HG03439 (cell line): ENCODE measurements at regions not wholly inside any gene's neighbourhood (a gene's known extent, or its start where the extent isn't known, plus 50 kb on each side); places are given as distances from the start of the nearest gene placed in this dataset.

Experiments
- ATAC-seq: cut with Tn5 transposase; IDR thresholded peaks from one replicate; pipeline ENCODE4 v1.9.1; 2021; ENCODE audit warnings: mild to moderate bottlenecking, moderate library complexity; ENCODE audit not compliant: unreplicated experiment

DNA sequence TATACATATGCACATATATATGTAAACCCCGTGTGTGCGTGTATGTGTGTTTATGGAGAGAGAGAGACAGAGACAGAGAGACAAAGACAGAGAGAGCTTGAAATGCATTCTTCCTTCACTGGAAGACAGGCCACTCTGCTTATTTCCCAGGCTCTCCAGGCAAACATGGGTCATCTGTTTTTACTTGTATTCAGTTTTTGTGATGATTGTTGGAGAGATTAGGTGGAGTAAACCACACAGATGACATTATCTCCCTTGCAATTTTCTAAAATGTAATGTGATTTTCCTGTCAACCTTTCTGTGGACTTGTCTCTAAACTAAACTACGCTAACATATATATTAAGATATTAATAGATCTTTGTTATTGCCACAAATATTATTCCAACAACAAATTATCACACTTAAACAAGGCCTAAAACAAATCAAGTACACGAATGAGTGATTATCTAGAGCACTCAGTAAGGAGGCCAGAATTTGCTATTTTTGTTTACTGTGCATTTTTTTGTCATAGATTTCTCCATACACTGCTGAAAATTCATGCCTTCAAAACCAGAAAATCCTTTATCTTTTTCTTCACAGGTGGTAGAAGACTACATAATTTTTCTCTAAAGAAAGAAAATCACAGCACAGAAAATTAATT is 251.8 kb upstream of the SLIT2 start:
- no peak for ATAC-seq

DNA sequence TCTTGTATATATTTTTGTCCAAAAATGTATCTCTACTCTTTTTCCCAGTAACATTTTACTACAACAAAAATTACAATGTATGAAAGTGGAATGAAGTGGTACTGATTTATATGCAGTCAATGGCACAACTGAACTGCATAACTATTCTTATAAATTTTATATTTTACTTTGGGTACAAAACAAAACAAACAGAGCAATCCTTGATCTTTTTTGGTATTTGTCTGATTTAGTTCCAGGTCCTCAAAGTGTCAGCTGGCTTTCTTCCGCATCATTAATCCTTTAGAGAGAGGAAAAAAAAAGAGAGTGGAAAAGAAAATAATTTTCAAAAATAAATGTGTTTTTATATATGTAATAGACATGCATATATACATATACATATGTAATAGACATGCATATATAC is 252.4 kb upstream of the SLIT2 start:
- no peak for ATAC-seq

DNA sequence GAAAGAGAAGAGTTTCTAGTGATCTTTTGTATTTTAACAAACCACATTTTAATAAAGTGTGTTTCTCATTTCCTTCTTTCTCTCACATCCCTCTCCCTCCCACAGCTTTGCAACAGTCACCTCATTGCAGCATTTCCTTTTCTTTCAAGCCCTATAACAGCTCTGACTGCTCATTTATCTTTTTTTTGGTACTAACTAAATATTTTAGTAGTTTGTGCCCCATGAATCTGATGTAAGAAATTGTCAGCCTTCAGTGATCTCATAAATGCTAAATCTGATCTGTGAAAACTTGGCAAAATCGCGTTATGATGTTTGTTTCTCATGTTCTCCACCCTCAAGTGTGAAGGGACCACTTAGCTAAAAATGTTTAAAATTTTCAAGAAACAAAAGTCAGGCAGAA is 258.5 kb upstream of the SLIT2 start:
- ATAC-seq, result no peak

DNA sequence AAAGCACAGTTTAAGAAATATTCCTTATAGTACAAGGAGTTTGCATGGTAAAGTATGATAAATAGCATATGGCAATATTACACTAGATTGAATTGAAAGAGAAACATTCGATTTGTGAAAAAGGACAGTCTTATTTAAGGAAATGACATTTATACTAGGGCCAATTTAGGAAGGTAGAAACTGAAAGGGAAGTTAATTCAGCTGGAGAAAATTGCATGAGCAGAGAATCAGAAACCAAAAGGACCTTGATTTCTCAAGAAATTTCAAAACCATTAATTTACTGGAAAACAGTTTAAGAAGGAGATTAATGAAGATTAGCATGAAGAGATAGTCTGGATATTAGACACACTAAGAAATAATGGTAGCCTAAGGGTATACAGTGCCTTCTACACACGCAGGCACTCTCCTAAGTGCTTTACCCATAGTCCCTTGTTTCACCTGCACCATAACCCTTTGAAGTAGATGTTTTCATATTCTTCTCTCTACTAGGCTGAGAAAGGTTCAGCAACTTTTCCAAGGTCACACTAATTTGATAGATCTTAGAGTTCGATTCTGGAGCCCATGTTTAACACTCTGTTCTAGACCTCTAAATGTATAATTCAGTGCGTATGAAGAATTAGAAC is 259.1 kb upstream of the SLIT2 start:
- ATAC-seq, result no peak

DNA sequence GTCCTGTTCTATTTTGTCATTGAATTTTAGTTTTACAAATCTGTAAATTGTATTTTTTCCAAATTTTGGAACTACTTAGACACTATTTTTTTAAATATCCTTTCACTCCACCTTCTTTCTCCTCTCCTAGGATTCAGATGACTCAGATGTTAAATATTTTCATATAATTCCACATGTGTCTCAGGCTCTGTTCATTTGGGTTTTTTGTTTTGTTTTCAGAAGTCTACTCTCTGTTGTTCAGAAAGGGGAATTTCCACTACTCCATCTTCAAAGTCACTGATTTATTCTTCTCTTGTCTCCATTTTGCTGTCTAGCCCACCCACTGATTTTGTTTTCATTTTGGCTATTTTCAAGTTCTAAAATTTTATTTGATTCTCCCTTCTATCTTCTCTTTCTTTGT is 264.0 kb upstream of the SLIT2 start:
- ATAC-seq, result no peak

DNA sequence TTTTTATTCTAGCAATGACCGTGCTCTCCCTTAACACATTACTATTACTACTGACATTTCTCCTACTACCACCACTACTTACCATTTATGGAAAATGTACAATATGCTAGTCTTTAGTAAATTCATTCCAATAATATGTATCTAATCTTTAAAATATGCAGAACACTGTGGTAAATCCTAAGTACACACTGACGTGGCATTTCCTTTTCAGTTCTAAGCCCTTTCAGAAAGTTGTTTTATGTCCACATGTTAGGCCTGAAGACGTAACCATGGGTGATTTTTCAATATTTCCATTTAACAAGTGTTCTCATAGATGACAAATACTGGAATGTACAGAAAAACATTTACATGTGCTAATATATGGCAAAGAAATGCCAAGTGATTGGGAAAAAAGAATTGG is 268.6 kb upstream of the SLIT2 start:
- ATAC-seq, result no peak

DNA sequence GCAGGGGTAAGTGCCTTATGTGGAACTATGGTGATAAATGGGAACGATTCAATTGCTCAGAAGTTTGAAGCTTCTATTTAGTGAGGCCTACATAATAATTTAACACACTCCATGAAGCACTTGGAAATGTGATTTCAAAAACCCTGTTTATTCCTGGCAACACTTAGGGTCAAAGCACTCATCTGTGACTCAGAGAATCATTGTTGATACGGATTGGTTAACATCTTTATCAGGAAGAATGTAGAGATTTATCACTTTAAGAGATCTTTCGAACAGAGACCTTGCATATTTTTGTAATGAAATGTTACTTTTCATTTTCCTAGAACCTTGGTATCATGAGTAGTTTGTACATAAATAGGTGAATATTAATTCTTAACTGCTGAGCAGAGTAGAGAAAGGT is 269.1 kb upstream of the SLIT2 start:
- ATAC-seq, result no peak

DNA sequence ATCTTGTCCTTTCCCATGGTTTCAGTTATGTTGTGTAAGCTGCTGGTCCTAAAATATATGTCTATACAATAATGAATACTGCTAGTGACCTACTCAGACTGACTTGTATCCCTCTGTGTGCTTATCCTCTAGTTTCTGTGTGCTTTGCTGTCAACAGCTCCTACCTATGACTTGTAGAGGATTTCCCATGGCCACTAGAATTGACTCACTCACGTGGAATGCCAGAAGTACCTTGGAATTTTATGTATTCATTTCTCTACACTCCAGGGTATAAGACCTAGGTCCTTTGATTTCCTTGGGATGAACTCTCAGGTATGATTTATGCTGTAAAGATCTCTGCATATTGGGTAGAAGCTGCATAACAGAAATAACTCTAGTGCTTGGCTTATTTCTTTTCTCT is 279.9 kb upstream of the SLIT2 start:
- ATAC-seq, result no peak

DNA sequence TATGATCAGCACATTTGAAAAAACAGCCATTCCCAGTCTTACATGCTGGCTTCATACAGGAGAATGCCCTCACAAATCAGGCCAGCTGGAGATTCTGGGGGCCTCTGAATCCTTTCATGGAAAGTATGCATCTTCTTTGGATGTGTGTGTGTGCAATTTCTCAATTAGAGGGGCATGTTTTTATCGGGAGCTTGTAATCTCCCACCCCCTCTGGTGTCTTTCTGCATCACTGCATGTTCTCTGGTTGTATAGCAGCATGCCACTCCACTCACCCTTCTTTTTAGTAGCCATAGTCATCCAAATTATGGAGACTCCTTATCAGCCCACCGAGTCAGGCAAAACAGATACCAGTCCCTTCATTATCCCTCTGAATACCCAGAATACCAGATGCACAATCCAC is 282.2 kb upstream of the SLIT2 start:
- no peak for ATAC-seq

DNA sequence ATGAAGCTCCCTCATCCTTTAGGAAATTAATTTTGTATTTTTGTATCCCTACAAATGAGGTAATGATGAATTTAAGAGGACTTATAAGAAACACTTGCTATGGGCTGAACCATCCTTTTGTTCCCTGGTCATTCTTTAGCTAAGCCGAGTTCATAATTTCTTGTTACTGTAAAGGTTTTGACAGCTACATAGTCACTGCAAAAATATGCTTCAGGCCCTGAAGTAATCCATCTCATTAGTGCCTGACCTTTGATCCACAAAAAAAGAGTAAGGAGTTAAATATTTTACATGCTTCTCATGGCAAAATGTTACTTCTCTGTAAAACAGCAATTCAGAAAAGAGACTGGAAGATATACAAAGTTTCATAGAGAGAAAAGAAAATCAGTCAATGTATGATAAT is 290.6 kb upstream of the SLIT2 start:
- ATAC-seq, result no peak

DNA sequence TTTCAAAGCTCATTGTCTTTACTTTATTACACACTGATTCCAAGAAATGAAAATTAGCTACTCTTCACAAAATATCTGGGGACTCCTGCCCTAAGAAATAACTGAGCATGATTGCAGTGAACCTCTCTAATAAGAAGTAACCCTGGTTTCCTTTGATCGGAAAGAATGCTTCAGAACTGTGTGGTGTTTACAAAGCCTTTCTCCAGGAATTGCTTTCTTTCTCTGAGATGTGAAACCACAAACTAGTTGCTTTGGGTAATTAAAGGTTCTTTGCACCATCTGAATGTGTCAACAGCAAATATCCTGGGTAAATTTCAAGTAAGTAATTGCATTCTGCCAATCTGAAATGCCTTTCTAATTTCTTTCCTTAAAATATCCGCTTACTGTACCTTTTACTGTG is 292.9 kb upstream of the SLIT2 start:
- no peak for ATAC-seq

DNA sequence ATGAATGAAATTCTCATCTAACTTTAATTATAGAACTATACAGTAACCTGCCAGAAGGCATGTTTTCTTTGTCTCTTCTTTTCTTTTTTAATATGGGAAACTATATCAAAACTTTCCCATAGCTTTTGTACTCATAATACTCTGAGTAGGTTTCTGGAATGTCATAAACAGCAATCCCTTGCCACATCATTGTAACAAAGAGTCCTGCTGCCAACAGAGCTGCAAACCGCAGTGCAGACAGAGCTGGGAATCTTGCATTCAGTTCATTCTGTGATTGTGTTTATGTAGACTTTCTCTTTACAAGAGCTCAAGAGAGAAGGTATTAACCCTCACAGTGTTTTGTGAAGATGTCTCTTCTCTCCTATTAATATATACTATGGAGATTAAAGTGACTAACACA is 304.4 kb upstream of the SLIT2 start:
- no peak for ATAC-seq

DNA sequence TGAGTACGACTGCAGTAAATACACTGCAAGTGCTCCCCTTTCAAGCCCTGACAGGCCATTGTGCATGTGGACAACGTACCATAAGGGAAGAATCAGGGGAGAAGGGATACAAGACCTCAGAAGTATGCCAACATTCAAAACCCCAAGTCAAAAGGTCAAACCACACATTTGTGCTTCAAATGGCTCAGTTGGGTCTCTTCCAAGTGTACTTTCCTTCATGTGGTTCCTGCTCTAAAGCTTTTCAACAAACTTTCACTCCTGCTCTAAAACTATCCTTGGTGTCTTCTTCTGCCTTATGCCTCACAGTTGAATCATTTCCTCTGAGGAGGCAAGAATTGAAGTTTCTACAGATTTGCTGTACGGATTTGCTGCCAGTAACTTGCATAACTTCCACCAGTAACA is 305.7 kb upstream of the SLIT2 start:
- no peak for ATAC-seq

DNA sequence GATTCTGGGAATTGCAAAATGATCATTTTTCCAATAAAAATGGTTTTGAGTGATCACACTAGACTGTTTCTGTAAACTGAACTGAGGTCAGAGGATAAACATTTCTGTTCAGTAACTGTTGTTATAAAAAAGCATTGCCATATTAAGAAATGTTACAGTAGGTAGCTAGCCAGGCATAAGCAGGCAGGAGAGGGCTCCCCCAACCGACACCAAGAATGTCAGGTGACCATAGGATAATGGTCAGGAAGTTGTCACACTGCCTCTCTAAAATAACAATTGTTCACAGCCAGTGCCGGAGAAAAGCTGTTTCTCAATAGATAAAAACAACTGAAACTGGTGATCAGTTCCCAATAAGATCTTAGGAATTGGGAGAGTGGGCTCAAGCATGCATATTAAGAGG is 306.2 kb upstream of the SLIT2 start:
- ATAC-seq, result no peak

DNA sequence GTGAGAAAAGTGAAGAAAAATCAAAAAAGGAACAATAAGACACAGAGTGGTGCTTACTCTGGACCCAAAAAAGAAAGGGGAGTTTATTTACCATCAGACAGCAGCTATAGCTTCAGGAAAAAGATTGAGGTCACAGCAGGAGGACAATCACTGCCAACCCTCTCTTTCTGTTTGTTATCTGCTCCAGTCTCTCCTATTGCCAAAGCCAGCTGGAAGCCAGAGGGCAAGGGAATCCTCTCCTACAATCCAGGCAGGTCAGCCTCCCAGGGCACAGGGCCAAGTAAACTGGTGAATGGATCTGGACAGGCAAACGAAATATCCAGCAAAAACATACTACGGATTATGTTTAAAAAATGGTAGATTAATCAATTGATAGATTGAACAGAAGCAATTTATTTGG is 306.9 kb upstream of the SLIT2 start:
- no peak for ATAC-seq

DNA sequence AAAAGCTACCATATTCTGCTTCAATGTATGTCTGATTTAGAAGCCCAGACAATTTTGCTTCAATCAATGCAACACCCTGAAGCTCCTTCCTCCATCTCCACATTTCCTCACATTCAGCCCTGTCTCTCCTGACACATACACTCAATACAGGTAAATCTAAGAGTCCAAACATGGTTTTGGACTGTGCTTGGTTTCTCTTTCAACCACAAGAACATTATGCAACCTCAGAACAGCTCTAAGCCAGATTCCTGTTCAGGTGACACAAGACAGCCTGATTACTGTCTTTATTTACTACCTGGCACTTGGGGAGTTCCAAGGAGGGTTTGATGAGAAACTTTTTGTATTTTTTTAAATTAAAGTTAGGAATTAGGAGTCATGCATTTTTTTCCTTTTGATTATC is 307.5 kb upstream of the SLIT2 start:
- no peak for ATAC-seq

DNA sequence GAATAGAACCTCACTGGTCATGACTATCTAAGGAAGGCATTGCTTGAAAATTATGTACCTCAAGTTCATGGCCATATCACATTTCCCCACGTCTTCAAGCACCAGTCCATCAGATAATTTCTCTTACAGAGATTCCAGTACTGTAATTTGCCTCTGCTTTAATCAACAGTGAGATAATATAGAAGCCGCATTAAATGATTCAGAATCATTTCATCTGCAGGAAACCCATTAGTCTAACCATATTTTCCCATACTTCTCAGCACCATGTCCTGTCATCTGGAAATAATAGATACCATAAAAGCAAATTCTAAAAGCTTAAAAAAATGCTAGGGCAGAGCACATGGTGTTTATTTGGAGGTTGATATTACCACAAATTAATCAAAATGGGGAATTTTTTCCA is 310.3 kb upstream of the SLIT2 start:
- no peak for ATAC-seq

DNA sequence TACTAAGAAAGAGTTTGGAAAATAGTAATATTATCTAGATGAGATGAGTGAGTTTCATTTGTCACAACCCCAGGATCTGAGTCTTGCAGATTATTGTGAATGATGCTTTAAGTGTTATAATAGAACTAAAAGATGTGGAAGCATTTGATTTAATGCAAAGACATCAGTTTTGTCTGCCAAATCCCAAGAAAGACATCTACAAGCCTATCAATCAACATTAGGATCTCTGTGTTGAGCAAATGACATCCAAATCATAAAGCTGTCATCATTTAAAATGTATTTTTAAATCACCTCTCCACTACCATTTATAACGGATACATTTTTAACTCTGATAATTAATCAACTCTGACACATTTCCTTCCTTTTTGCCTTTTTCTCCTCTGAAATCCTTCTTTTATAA is 310.8 kb upstream of the SLIT2 start:
- no peak for ATAC-seq

DNA sequence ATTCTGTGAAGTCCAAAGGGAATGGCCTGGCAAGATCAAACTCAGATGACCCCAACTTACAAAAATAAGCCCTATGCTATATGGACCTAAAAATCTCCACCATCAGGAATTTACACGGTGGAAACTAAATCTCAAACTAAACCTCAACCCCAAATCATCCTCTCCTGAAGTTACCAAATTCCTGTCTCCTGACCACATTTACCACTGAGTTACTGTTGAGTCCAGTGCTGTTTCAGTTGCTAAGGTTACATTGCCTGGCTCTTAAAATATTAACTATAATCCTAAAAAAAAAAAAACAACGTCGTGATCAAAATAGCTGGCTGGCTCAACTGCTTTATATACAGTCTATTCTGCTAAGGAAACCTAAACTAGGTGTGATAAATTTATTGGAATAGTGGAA is 315.2 kb upstream of the SLIT2 start:
- ATAC-seq, result no peak

DNA sequence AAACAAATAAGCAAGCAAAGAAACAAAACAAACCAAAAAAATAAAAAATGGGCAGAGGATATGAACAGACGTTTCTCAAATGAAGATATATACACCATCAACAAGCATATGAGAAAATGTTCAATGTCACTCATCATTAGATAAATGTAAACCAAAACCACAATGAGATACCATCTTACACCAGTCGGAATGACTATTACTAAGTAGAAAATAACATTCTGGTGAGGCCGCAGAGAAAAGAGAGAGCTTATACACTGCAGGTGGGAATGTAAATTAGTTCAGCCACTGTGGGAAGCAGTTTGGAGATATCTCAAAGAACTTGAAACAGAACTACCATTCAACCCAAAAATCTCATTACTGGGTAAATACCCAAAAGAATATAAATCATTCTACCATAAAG is 321.0 kb upstream of the SLIT2 start:
- ATAC-seq, result no peak

DNA sequence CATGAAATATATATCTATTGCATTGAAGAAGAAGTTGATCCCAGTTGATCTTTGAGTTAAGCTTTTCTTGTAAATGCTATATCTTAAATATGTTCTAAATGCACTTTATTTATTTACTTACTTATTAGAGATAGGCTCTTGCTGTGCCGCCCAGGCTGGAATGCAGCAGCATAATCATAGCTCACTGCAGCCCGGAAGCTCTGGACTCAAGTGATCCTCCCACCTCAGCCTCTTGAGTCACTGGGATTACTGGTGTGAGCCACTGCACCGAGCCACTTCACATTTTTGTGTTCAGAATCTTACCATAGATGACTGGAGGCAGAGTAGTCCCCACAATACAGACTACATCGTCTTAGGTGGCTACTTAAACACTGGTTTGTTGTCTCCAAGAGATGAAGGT is 324.3 kb upstream of the SLIT2 start:
- no peak for ATAC-seq

DNA sequence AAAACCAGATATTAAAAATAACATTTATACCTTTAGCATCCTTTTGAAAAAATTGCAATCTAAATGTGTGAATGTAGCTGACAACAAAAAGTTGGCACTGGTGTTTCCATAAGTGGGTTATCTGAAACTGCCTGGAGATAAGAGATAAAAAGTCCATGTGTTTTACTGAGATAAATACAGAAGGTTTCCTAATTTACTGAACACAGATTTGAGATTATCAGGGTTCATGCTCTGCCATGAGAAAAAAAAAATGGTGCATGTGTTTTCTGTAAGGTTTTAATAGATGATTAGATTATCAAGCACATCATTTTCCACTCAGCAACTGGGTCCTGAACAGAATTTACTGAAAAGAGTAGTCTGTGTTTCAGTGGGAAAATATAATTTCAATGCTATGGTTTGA is 326.2 kb upstream of the SLIT2 start:
- no peak for ATAC-seq

DNA sequence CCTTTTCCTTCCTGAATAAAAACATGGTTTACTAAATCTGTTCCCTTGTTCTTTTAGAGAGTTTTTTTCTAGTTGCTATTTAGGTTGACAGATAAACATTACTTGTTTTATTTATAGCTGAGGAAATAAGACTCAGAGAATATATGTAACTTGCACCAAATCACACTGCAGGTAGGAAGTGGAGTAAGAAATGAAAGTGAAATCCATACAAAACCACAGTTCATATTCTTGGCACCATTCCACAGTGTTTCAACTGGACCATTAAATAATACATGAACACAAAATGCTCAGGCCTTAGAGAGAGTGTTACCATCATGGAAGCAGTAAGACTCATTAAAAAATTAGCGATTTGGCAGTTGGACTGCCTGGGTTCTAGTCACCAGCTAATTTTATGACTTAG is 326.9 kb upstream of the SLIT2 start:
- no peak for ATAC-seq
